ENCODE measurements at regions not wholly inside any gene's neighbourhood (a gene's known extent, or its start where the extent isn't known, plus 50 kb on each side); places are given as distances from the start of the nearest gene placed in this dataset.

DNA sequence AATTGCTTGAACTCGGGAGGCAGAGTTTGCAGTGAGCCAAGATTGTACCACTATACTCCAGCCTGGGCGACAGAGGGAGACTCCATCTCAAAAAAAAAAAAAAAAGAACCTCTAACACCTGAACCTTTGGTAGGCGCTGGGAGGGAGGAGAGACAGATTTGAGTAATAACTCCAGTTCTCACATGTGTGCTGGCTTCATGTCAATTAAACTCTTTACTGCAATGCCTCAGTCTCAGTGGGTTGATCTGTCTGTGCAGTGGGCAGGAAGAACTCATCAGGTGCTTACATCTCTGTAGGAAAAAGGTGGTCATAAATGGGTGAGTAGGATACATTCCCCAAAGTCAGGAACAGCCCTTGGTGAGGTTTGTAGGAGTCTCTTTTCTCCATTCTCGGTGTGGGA is 85.1 kb upstream of the ABCC4 start:
- no peak for TF ChIP-seq CTCF (IDR thresholded peaks at IDR 0.05; ENCODE audit: insufficient read depth, low read depth, low read length)
- no peak for TF ChIP-seq EZH2 (IDR thresholded peaks at IDR 0.05; ENCODE audit: insufficient read depth, low read length)
